ENCODE measurements at regions not wholly inside any gene's neighbourhood (a gene's known extent, or its start where the extent isn't known, plus 50 kb on each side); places are given as distances from the start of the nearest gene placed in this dataset.
A peak's percentile ranks its signal among the peaks of the same experiment; 100 is the strongest.

GRCh38 chr1:239893127-239893731, 198.5 kb upstream of the FMN2 start:
- H3K36me3 ChIP-seq, result no peaks in the 10 kb centered on the region
- TF ChIP-seq CTCF (IDR thresholded peaks at IDR 0.05), result peak in 1 of 7 experiments; percentile 5
- peak in 1 of 3 donors; percentile 24 for TF ChIP-seq POLR2AphosphoS5 (IDR thresholded peaks at IDR 0.05)
- no peak for TF ChIP-seq EP300 (IDR thresholded peaks at IDR 0.05)
- TF ChIP-seq POLR2A (IDR thresholded peaks at IDR 0.05), result no peak
- no peak overlapping the region for H3K4me3 ChIP-seq
- peak in 1 of 2 donors; percentile 44 for DNase-seq
- intact Hi-C loops (cut with DNase I; ENCODE audit: low total_unique reads), result no loop called here
- 10 to 24% (median 19%) methylated on average over 3 of the region's 3 CpGs for WGBS, 5 donors
- no peaks in the 10 kb centered on the region for H3K27me3 ChIP-seq
- H3K27ac ChIP-seq, result peak overlapping the region; percentile 9 to 68 (median 49)
- H3K4me1 ChIP-seq, result peaks cover 4 to 57% (median 21%) of the 10 kb centered on the region in 4 donors
- no peaks in the 10 kb centered on the region for H3K9me3 ChIP-seq

GRCh38 chr1:239896569-239896968, 195.1 kb upstream of the FMN2 start:
- Histone ChIP-seq H3K27me3 (no peaks in the 10 kb centered on the region), H3K27ac (peak overlapping the region in 1 of 5 donors; percentile 39), H3K4me3 (no peak overlapping the region), H3K9me3 (no peaks in the 10 kb centered on the region), H3K4me1 (peaks cover 4 to 49% (median 22%) of the 10 kb centered on the region in 4 donors), H3K36me3 (no peaks in the 10 kb centered on the region)
- TF ChIP-seq POLR2A (IDR thresholded peaks at IDR 0.05) (no peak), EP300 (IDR thresholded peaks at IDR 0.05) (no peak), POLR2AphosphoS5 (IDR thresholded peaks at IDR 0.05) (no peak), CTCF (IDR thresholded peaks at IDR 0.05) (no peak)
- intact Hi-C loops (cut with DNase I; ENCODE audit: low total_unique reads), result no loop called here
- 66 to 80% (median 68%) methylated on average over 2 of the region's 2 CpGs for WGBS, 5 donors
- DNase-seq, result no peak

DNA sequence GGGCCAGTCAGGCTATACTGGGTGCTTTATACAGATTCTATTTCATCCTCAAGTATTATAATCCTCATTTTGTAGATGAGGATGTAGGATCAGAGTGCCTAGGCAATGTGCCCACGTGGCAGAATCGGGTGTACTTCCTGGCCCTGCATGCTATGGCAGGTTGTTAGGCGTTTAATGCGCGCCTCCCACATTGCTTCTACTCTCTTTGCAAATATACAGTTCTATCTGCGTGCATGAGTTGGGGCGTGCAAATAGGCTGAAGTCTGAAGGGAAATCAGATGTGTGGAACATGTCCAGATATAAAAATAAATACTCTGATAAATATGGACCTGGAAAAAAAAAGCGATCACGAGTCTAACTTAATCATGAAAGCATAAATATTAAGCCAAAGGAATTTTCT, 194.7 kb upstream of the FMN2 start:
- Histone ChIP-seq H3K27me3 (no peaks in the 10 kb centered on the region), H3K4me3 (no peak overlapping the region), H3K36me3 (no peaks in the 10 kb centered on the region), H3K27ac (peak overlapping the region in 1 of 5 donors; percentile 39), H3K4me1 (peaks cover 4 to 45% (median 22%) of the 10 kb centered on the region in 4 donors), H3K9me3 (no peaks in the 10 kb centered on the region)
- WGBS, 5 donors, result 19 to 52% (median 23%) methylated on average over 9 of the region's 9 CpGs
- TF ChIP-seq EP300 (IDR thresholded peaks at IDR 0.05), result no peak
- no peak for TF ChIP-seq POLR2A (IDR thresholded peaks at IDR 0.05)
- TF ChIP-seq CTCF (IDR thresholded peaks at IDR 0.05), result no peak
- TF ChIP-seq POLR2AphosphoS5 (IDR thresholded peaks at IDR 0.05), result no peak
- DNase-seq, result peak; percentile 38 to 47
- intact Hi-C loops (cut with DNase I; ENCODE audit: low total_unique reads), result no loop called here

DNA sequence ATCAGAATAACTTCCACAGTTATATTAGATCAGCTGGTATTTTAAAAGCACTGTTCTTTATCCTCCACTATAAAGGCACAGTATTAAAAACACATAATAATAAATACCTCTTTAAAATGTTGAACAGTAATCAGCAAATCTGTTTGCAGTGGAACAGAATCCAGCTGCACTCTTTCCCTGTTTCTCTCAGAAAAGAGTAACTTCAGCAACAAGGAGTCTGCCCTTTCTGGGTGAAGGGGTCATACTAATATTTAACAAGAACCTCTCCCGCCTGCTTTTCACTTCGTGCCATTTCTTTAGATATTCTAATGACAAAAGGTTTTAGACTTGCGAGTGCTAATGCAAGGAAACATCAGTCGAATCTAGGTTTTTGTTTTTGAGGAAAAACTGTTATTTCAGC, 194.2 kb upstream of the FMN2 start:
- TF ChIP-seq POLR2A (IDR thresholded peaks at IDR 0.05) (no peak), CTCF (IDR thresholded peaks at IDR 0.05) (no peak), POLR2AphosphoS5 (IDR thresholded peaks at IDR 0.05) (no peak), EP300 (IDR thresholded peaks at IDR 0.05) (no peak)
- H3K27me3 ChIP-seq, result no peaks in the 10 kb centered on the region
- peaks cover 4 to 40% (median 21%) of the 10 kb centered on the region in 4 donors for H3K4me1 ChIP-seq
- DNase-seq, result no peak
- H3K4me3 ChIP-seq, result peak overlapping the region in 2 of 4 donors; percentile 18 to 19
- no peaks in the 10 kb centered on the region for H3K36me3 ChIP-seq
- peak overlapping the region in 4 of 5 donors; percentile 2 to 40 (median 24) for H3K27ac ChIP-seq
- WGBS, 5 donors, result 14 to 31% (median 20%) methylated on average over 4 of the region's 4 CpGs
- H3K9me3 ChIP-seq, result no peaks in the 10 kb centered on the region
- intact Hi-C loops (cut with DNase I; ENCODE audit: low total_unique reads), result no loop called here

All from stomach (tissue), 8 donors.